ENCODE measurements at regions not wholly inside any gene's neighbourhood (a gene's known extent, or its start where the extent isn't known, plus 50 kb on each side); places are given as distances from the start of the nearest gene placed in this dataset.

DNA sequence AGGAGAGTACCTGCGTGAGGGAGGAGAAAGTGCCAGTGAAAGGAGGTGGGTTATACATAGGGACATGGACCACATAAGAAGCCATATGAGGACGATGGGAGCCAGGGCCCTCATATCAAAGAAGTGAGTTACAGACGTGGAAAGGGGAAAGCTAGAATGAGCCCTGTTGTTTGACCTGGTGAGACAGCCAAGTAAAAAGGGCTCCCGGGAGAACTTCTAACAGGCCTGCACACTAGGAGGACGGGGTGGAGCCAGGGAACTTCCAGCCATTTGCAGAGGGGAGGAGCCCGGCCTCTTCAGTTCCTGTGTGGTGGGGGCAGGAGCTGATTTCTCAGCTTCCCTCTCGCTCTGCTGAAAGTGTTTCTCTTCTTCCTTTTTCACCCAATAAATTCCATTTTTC lies 84.1 kb upstream of the SLC66A3 start:
- no peak for DNase-seq (ENCODE audit: extremely low spot score)
- no peak for TF ChIP-seq BHLHE40 (IDR thresholded peaks at IDR 0.05; ENCODE audit: borderline replicate concordance)
- POLR2A ChIA-PET: no interaction called here
- CTCF ChIA-PET: interaction anchor here (0.8 kb wide), 1 partner anchor 17 kb away, joined by 3 read pairs; no protein-coding TSS in a partner anchor

- TF ChIP-seq FOXA1 (IDR thresholded peaks at IDR 0.05) (no peak), FOXK2 (IDR thresholded peaks at IDR 0.05) (no peak), FOXM1 (IDR thresholded peaks at IDR 0.05; ENCODE audit: borderline replicate concordance) (no peak), SUZ12 (IDR thresholded peaks at IDR 0.05) (no peak), CTBP1 (IDR thresholded peaks at IDR 0.05; ENCODE audit: borderline replicate concordance) (no peak), BHLHE40 (IDR thresholded peaks at IDR 0.05; ENCODE audit: borderline replicate concordance) (no peak), L3MBTL2 (conservative IDR thresholded peaks at IDR 0.05) (no peak), SP1 (IDR thresholded peaks at IDR 0.05) (no peak), HDGF (IDR thresholded peaks at IDR 0.05; ENCODE audit: borderline replicate concordance) (no peak), TARDBP (IDR thresholded peaks at IDR 0.05) (no peak), PKNOX1 (IDR thresholded peaks at IDR 0.05) (no peak), LEF1 (IDR thresholded peaks at IDR 0.05; ENCODE audit: borderline replicate concordance) (no peak), ELF4 (IDR thresholded peaks at IDR 0.05) (no peak), NFRKB (IDR thresholded peaks at IDR 0.05) (no peak), ZNF384 (IDR thresholded peaks at IDR 0.05) (no peak), ARNT (IDR thresholded peaks at IDR 0.05) (no peak)
- no peak for DNase-seq (ENCODE audit: extremely low spot score)
- ChIA-PET POLR2A (no interaction called here), CTCF (interaction anchor here (0.6 to 1.5 kb wide), 4 partner anchors 18 to 239 kb away, joined by 3 to 4 read pairs (median 3); no protein-coding TSS in a partner anchor)
These were observed 83.3 kb upstream of the SLC66A3 start for GRCh38 chr2:11071939-11072338.

DNA sequence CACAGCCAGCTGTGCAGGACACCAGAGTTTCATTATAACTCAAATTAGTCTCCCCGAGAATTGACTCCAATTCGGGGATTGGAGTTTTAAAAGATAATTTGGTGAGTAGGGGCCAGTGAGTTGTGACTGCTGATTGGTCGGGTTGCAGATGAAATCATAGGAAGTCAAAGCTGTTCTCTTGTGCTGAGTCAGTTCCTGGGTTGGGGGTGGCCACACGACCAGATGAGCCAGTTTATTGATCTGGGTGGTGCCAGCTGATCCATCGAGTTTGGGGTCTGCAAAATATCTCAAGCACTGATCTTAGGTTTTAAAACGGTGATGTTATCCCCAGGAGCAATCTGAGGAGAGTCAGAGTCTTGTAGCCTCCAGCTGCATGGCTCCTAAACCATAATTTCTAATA lies 82.7 kb upstream of the SLC66A3 start:
- no peak for DNase-seq (ENCODE audit: extremely low spot score)
- POLR2A ChIA-PET: no interaction called here
- CTCF ChIA-PET: interaction anchor here (0.6 to 1.5 kb wide), 3 partner anchors 52 to 240 kb away, joined by 3 to 4 read pairs (median 3); no protein-coding TSS in a partner anchor
- no peak for TF ChIP-seq HDGF (IDR thresholded peaks at IDR 0.05; ENCODE audit: borderline replicate concordance)
- TF ChIP-seq TARDBP (IDR thresholded peaks at IDR 0.05): no peak
- TF ChIP-seq SUZ12 (IDR thresholded peaks at IDR 0.05): no peak

DNA sequence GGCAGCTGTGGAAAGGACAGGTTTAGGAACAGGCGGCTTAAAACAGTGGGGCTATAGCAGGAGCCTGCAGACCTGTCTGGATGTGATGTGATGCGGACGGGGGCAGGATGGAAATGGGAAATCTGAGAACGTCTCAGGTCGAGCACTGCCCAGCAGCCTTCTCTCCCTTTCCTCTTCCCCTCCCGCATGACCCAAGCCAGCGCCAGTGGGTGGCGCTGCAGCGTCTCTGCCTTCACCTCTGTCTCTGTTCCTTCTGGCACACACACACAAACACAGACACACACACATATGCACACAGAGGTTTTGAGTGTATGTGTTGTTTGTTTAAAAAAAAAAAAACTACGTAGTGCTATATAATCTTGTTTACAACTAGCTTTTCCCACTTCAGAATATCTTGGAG lies 82.0 kb upstream of the SLC66A3 start:
- ChIA-PET POLR2A (no interaction called here), CTCF (interaction anchor here (0.6 to 1.5 kb wide), 4 partner anchors 13 to 159 kb away, joined by 3 read pairs; no protein-coding TSS in a partner anchor)
- DNase-seq (ENCODE audit: extremely low spot score): peak; percentile 72
- TF ChIP-seq SUZ12 (IDR thresholded peaks at IDR 0.05) (no peak), TARDBP (IDR thresholded peaks at IDR 0.05) (no peak), L3MBTL2 (conservative IDR thresholded peaks at IDR 0.05) (no peak), ARNT (IDR thresholded peaks at IDR 0.05) (no peak), LEF1 (IDR thresholded peaks at IDR 0.05; ENCODE audit: borderline replicate concordance) (no peak), FOXA1 (IDR thresholded peaks at IDR 0.05) (no peak), FOXK2 (IDR thresholded peaks at IDR 0.05) (no peak), PKNOX1 (IDR thresholded peaks at IDR 0.05) (no peak), ZNF384 (IDR thresholded peaks at IDR 0.05) (no peak), HDGF (IDR thresholded peaks at IDR 0.05; ENCODE audit: borderline replicate concordance) (no peak), NFRKB (IDR thresholded peaks at IDR 0.05) (no peak), ELF4 (IDR thresholded peaks at IDR 0.05) (no peak), SP1 (IDR thresholded peaks at IDR 0.05) (no peak)

- TF ChIP-seq LEF1 (IDR thresholded peaks at IDR 0.05; ENCODE audit: borderline replicate concordance): no peak
- ChIA-PET CTCF (interaction anchor here (0.6 to 0.7 kb wide), 3 partner anchors 13 to 160 kb away, joined by 3 read pairs; no protein-coding TSS in a partner anchor), POLR2A (no interaction called here)
- no peak for DNase-seq (ENCODE audit: extremely low spot score)
These were observed 81.5 kb upstream of the SLC66A3 start for GRCh38 chr2:11073776-11074175.

GRCh38 chr2:11074246-11074820 lies 80.9 kb upstream of the SLC66A3 start:
- CTCF ChIA-PET: no interaction called here
- DNase-seq (ENCODE audit: extremely low spot score): no peak
- POLR2A ChIA-PET: no interaction called here
- TF ChIP-seq HDGF (IDR thresholded peaks at IDR 0.05; ENCODE audit: borderline replicate concordance) (no peak), LEF1 (IDR thresholded peaks at IDR 0.05; ENCODE audit: borderline replicate concordance) (no peak), PKNOX1 (IDR thresholded peaks at IDR 0.05) (no peak), TARDBP (IDR thresholded peaks at IDR 0.05) (no peak), ELF4 (IDR thresholded peaks at IDR 0.05) (no peak), FOXA1 (IDR thresholded peaks at IDR 0.05) (no peak), L3MBTL2 (conservative IDR thresholded peaks at IDR 0.05) (no peak), ZNF384 (IDR thresholded peaks at IDR 0.05) (no peak), SUZ12 (IDR thresholded peaks at IDR 0.05) (no peak), SP1 (IDR thresholded peaks at IDR 0.05) (no peak), ARNT (IDR thresholded peaks at IDR 0.05) (no peak), CTBP1 (IDR thresholded peaks at IDR 0.05; ENCODE audit: borderline replicate concordance) (no peak), NFRKB (IDR thresholded peaks at IDR 0.05) (no peak), BHLHE40 (IDR thresholded peaks at IDR 0.05; ENCODE audit: borderline replicate concordance) (no peak)

DNA sequence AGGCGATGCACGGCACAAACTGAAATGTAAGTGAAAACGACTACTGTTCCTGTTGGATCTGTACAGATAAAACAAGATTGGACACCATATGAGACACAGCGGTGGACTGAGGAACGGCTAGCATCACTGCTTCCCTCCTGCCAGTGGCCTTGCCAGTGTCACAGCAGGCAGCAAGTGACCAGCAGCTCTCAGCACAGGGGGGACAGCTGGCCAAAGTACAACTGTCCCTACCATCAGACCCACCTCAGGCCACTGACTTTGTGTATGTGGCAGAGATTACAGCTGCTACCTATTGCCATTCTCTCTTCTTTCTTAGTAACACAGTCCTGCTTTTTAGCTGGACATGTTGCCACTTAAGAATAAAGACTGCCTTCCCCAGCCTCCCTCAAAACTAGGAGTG lies 80.0 kb upstream of the SLC66A3 start:
- no peak for TF ChIP-seq FOXA1 (IDR thresholded peaks at IDR 0.05)
- no peak for TF ChIP-seq LEF1 (IDR thresholded peaks at IDR 0.05; ENCODE audit: borderline replicate concordance)
- TF ChIP-seq TARDBP (IDR thresholded peaks at IDR 0.05): no peak
- TF ChIP-seq ELF4 (IDR thresholded peaks at IDR 0.05): no peak
- TF ChIP-seq FOXK2 (IDR thresholded peaks at IDR 0.05): no peak
- no peak for TF ChIP-seq BHLHE40 (IDR thresholded peaks at IDR 0.05; ENCODE audit: borderline replicate concordance)
- no peak for TF ChIP-seq NFRKB (IDR thresholded peaks at IDR 0.05)
- no peak for TF ChIP-seq FOXM1 (IDR thresholded peaks at IDR 0.05; ENCODE audit: borderline replicate concordance)
- TF ChIP-seq SP1 (IDR thresholded peaks at IDR 0.05): no peak
- TF ChIP-seq L3MBTL2 (conservative IDR thresholded peaks at IDR 0.05): no peak
- TF ChIP-seq PKNOX1 (IDR thresholded peaks at IDR 0.05): no peak
- no peak for TF ChIP-seq HDGF (IDR thresholded peaks at IDR 0.05; ENCODE audit: borderline replicate concordance)
- ChIA-PET POLR2A (no interaction called here), CTCF (no interaction called here)
- DNase-seq (ENCODE audit: extremely low spot score): no peak

Measured in HEK293T (cell line).